HCT116 (cell line): ENCODE measurements at regions not wholly inside any gene's neighbourhood (a gene's known extent, or its start where the extent isn't known, plus 50 kb on each side); places are given as distances from the start of the nearest gene placed in this dataset.
"Not testable (repeated sequence)": the region's sequence is repeated elsewhere in the genome, so short reads cannot be mapped to it uniquely, and the experiment has no call there.

Experiments used
- ATAC-seq: fragments of 200-7000 bp; cut with Tn5 transposase; 2 replicates; pipeline ENCODE4 v1.9.1; 2020; ENCODE audit warnings: mild to moderate bottlenecking, moderate library complexity
- BruUV-seq: library from RNA; stranded (reverse); fragments of 400-500 nt; replicated peaks from 2 replicates; lab custom pipeline; 2021; lab: Mats Ljungman, UMichigan
- CTCF ChIA-PET: fragments of 300-600 bp; sonication (Branson Sonifier 250); formaldehyde crosslinking; loops from one replicate; lab custom pipeline; 2021; ENCODE audit warnings: antibody characterized with exemption; lab: Charles Lee
- POLR2A ChIA-PET: fragments of 300-600, 350-600 bp; sonication (Branson Sonifier 250); formaldehyde crosslinking; loops from one replicate; lab custom pipeline; 2021; ENCODE audit warnings: antibody characterized with exemption; lab: Charles Lee
- RAD21 ChIA-PET, 2 experiments: fragments of 300-600 bp; sonication (Branson Sonifier 250); formaldehyde crosslinking; loops; one replicate each; lab custom pipeline; 2023; ENCODE audit warnings: low total read pairs in 2 of 2; ENCODE audit not compliant: uncharacterized antibody in 2 of 2, unreplicated experiment in 2 of 2, low non-redundant PET in 1 of 2; lab: Charles Lee
- DNase-seq: peaks from one replicate; pipeline ENCODE4 v3.0.0-alpha.2; 2010; ENCODE audit warnings: low read depth, low spot score
- H2AFZ ChIP-seq: fragments of 200-600 bp; shearing (Covaris generic), sonication (generic); 2 replicates; pipeline ENCODE4 v1.6.1; 2017; ENCODE audit warnings: low read depth, mixed run types, mixed read lengths, antibody characterized with exemption, low read length; ENCODE audit not compliant: poor library complexity, severe bottlenecking
- H3K27ac ChIP-seq: 2 replicates; pipeline ENCODE4 v1.5.1; 2012; ENCODE audit warnings: low read depth, low read length
- H3K27me3 ChIP-seq: fragments of 200-600 bp; sonication (generic); 2 replicates; pipeline ENCODE4 v1.6.1; 2016; ENCODE audit warnings: mixed run types, low read length, mixed read lengths; ENCODE audit not compliant: insufficient read depth
- H3K36me3 ChIP-seq, 2 experiments: fragments of 200-500 bp in 1 of 2; fragments of 200-600 bp in 1 of 2; sonication (Bioruptor generic) in 1 of 2; sonication (generic) in 1 of 2; 2 replicates each; pipeline versions ENCODE4 v1.5.1 to v1.6.1; 2014 to 2016; ENCODE audit warnings: low read length in 2 of 2, inconsistent platforms in 1 of 2, mixed read lengths in 1 of 2, mixed run types in 1 of 2; ENCODE audit not compliant: insufficient read depth in 2 of 2, control insufficient read depth in 1 of 2
- H3K4me1 ChIP-seq, 2 experiments: fragments of 200-600 bp in 1 of 2; sonication (generic) in 1 of 2; 2 replicates each; pipeline versions ENCODE4 v1.5.1 to v1.6.1; 2012 to 2017; ENCODE audit warnings: low read length in 2 of 2, inconsistent platforms in 1 of 2, mild to moderate bottlenecking in 1 of 2, mixed read lengths in 1 of 2, mixed run types in 1 of 2, moderate library complexity in 1 of 2; ENCODE audit not compliant: insufficient read depth in 2 of 2, control insufficient read depth in 1 of 2
- H3K4me2 ChIP-seq: fragments of 200-600 bp; sonication (generic); 2 replicates; pipeline ENCODE4 v1.6.1; 2017; ENCODE audit warnings: mixed run types, low read length, mixed read lengths
- H3K4me3 ChIP-seq, 2 experiments: fragments of 200-600 bp in 1 of 2; sonication (generic) in 1 of 2; replicated peaks in 1 of 2; 2 replicates each; pipeline ENCODE4 v1.5.1; 2011 to 2016; ENCODE audit warnings: low read length in 2 of 2, control low read depth in 1 of 2, low read depth in 1 of 2, mild to moderate bottlenecking in 1 of 2, mixed read lengths in 1 of 2, mixed run types in 1 of 2
- H3K79me2 ChIP-seq: fragments of 200-600 bp; sonication (generic); 2 replicates; pipeline ENCODE4 v1.6.1; 2017; ENCODE audit warnings: mild to moderate bottlenecking, mixed run types, low read length, moderate library complexity, mixed read lengths; ENCODE audit not compliant: insufficient read depth
- H3K9ac ChIP-seq: fragments of 200-600 bp; sonication (generic); 2 replicates; pipeline ENCODE4 v1.6.1; 2016; ENCODE audit warnings: low read length, mixed read lengths
- H3K9me2 ChIP-seq: fragments of 200-600 bp; sonication (generic), shearing (Covaris generic); 2 replicates; pipeline ENCODE4 v1.6.1; 2017; ENCODE audit warnings: mixed run types, mild to moderate bottlenecking, moderate library complexity; ENCODE audit not compliant: insufficient read depth
- H3K9me3 ChIP-seq, 2 experiments: fragments of 200-500 bp in 1 of 2; fragments of 200-600 bp in 1 of 2; sonication (Bioruptor generic) in 1 of 2; sonication (generic) in 1 of 2; 2 replicates each; pipeline ENCODE4 v1.6.1; 2014 to 2017; ENCODE audit warnings: low read length in 2 of 2, mixed read lengths in 2 of 2, inconsistent platforms in 1 of 2, low read depth in 1 of 2, mild to moderate bottlenecking in 1 of 2, mixed run types in 1 of 2, moderate library complexity in 1 of 2; ENCODE audit not compliant: control insufficient read depth in 1 of 2, insufficient read depth in 1 of 2
- H4K20me1 ChIP-seq: fragments of 200-600 bp; sonication (generic), shearing (Covaris generic); 2 replicates; pipeline ENCODE4 v1.6.1; 2017; ENCODE audit warnings: mixed run types, mild to moderate bottlenecking, moderate library complexity; ENCODE audit not compliant: insufficient read depth
- CBX3 ChIP-seq: IDR thresholded peaks from 2 replicates; pipeline ENCODE4 v1.6.1; 2012; ENCODE audit warnings: low read depth
- CEBPB ChIP-seq: IDR thresholded peaks from 2 replicates; pipeline ENCODE4 v1.6.1; 2012; ENCODE audit warnings: low read depth
- EGR1 ChIP-seq: IDR thresholded peaks from 2 replicates; pipeline ENCODE4 v1.6.1; 2012; ENCODE audit warnings: low read depth
- EZH2 ChIP-seq: fragments of 200-600 bp; sonication (generic); IDR thresholded peaks from 2 replicates; pipeline ENCODE4 v1.6.1; 2017; ENCODE audit warnings: antibody characterized with exemption, mixed run types
- EZH2phosphoT487 ChIP-seq: fragments of 200-600 bp; IDR thresholded peaks from 2 replicates; pipeline ENCODE4 v1.6.1; 2018; ENCODE audit warnings: antibody characterized with exemption, borderline replicate concordance
- FOSL1 ChIP-seq: IDR thresholded peaks from 2 replicates; pipeline ENCODE4 v1.6.1; 2012; ENCODE audit warnings: low read depth
- POLR2A ChIP-seq: IDR thresholded peaks from 2 replicates; pipeline ENCODE4 v1.7.0; 2011; ENCODE audit warnings: borderline replicate concordance; ENCODE audit not compliant: insufficient read depth, insufficient read length; ENCODE audit errors: extremely low read depth
- RAD21 ChIP-seq: IDR thresholded peaks from 2 replicates; pipeline ENCODE4 v1.6.1; 2012; ENCODE audit warnings: low read depth, mild to moderate bottlenecking
- SIN3A ChIP-seq: IDR thresholded peaks from 2 replicates; pipeline ENCODE4 v1.6.1; 2012; ENCODE audit warnings: low read depth
- SP1 ChIP-seq: IDR thresholded peaks from 2 replicates; pipeline ENCODE4 v1.6.1; 2012; ENCODE audit warnings: low read depth
- YY1 ChIP-seq: IDR thresholded peaks from 2 replicates; pipeline ENCODE4 v1.6.1; 2011; ENCODE audit warnings: low read length, low read depth, moderate library complexity, mild to moderate bottlenecking; ENCODE audit not compliant: insufficient replicate concordance; ENCODE audit errors: extremely low read depth
- ZFX ChIP-seq: fragments of 450-650 bp; IDR thresholded peaks from 2 replicates; pipeline ENCODE4 v1.6.1; 2017
- intact Hi-C: fragments of 100-400 bp; cut with micrococcal nuclease; formaldehyde crosslinking; loops from 2 replicates; pipeline ENCODE4 v1.10.0; 2022
- TF ChIP-seq, protein P1 (sequence below): IDR thresholded peaks from 2 replicates; pipeline ENCODE4 v1.6.1; 2011; ENCODE audit warnings: mild to moderate bottlenecking, low read length, moderate library complexity; ENCODE audit not compliant: insufficient replicate concordance; ENCODE audit errors: extremely low read depth

DNA sequence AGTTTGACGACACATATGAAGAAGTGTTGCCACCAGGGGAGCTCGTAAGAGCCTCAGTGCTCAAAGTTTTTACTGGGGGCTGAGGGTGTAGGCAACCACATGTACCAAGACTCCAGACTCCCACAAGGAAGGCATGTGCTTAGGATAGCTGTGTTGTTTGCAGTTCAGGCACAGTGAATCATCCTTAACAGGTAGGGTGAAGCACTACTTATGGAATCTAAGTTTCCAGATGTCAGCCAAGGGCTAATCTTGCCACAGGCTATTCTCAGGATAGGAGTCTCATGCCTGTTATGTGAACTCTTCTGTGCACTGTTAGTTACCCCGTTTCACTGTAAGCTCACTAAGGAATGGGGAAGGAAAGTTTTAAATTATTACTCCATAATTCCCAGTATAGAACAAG is 202.6 kb downstream of the TMA16 start:
- ChIA-PET POLR2A (no interaction called here), RAD21 (no interaction called here), CTCF (no interaction called here)
- Histone ChIP-seq H3K9me2 (no peaks in the 10 kb centered on the region), H3K79me2 (no peaks in the 10 kb centered on the region), H3K9ac (no peak overlapping the region), H4K20me1 (no peaks in the 10 kb centered on the region), H3K4me2 (no peak overlapping the region), H3K27ac (no peak overlapping the region), H3K9me3 (no peaks in the 10 kb centered on the region), H2AFZ (no peak overlapping the region), H3K27me3 (no peaks in the 10 kb centered on the region), H3K4me1 (peaks cover 5 to 22% of the 10 kb centered on the region in 2 experiments; a peak in 2 of 4 replicates), H3K4me3 (no peak overlapping the region), H3K36me3 (no peaks in the 10 kb centered on the region)
- no TSS peak for BruUV-seq
- DNase-seq (no peak), ATAC-seq (no peak)
- intact Hi-C loops = no loop called here
- TF ChIP-seq YY1 (no peak), SP1 (no peak), SIN3A (no peak), POLR2A (no peak), RAD21 (no peak), FOSL1 (no peak), EZH2phosphoT487 (no peak), EGR1 (no peak), CBX3 (no peak), ZFX (no peak), EZH2 (no peak), CEBPB (no peak)
- TF ChIP-seq, protein P1, sequence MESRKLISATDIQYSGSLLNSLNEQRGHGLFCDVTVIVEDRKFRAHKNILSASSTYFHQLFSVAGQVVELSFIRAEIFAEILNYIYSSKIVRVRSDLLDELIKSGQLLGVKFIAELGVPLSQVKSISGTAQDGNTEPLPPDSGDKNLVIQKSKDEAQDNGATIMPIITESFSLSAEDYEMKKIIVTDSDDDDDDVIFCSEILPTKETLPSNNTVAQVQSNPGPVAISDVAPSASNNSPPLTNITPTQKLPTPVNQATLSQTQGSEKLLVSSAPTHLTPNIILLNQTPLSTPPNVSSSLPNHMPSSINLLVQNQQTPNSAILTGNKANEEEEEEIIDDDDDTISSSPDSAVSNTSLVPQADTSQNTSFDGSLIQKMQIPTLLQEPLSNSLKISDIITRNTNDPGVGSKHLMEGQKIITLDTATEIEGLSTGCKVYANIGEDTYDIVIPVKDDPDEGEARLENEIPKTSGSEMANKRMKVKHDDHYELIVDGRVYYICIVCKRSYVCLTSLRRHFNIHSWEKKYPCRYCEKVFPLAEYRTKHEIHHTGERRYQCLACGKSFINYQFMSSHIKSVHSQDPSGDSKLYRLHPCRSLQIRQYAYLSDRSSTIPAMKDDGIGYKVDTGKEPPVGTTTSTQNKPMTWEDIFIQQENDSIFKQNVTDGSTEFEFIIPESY = no peak

DNA sequence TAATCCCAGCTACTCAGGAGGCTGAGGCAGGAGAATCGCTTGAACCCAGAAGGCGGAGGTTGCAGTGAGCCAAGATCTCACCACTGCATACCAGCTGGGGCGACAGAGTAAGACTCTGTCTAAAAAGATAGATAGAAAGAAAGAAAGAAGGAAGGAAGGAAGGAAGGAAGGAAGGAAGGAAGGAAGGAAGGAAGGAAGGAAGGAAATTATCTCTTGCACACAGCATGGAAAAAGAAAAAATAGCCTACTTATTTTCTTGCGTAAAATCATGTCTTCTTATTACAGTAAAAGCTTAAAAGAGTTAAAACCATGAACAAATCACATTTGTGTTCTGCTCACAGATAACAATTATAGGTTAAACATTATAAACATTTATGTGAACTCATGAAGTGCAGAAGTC is 205.9 kb downstream of the TMA16 start:
- H4K20me1 ChIP-seq, H3K9me2 ChIP-seq, H3K4me2 ChIP-seq, RAD21 ChIA-PET, POLR2A ChIA-PET, H3K4me1 ChIP-seq, H3K9ac ChIP-seq, H2AFZ ChIP-seq, H3K9me3 ChIP-seq, H3K36me3 ChIP-seq, CTCF ChIA-PET, H3K27ac ChIP-seq, intact Hi-C loops, H3K4me3 ChIP-seq, H3K27me3 ChIP-seq, DNase-seq, ATAC-seq, BruUV-seq, H3K79me2 ChIP-seq: not testable (repeated sequence)
